ENCODE measurements at regions not wholly inside any gene's neighbourhood (a gene's known extent, or its start where the extent isn't known, plus 50 kb on each side); places are given as distances from the start of the nearest gene placed in this dataset.

DNA sequence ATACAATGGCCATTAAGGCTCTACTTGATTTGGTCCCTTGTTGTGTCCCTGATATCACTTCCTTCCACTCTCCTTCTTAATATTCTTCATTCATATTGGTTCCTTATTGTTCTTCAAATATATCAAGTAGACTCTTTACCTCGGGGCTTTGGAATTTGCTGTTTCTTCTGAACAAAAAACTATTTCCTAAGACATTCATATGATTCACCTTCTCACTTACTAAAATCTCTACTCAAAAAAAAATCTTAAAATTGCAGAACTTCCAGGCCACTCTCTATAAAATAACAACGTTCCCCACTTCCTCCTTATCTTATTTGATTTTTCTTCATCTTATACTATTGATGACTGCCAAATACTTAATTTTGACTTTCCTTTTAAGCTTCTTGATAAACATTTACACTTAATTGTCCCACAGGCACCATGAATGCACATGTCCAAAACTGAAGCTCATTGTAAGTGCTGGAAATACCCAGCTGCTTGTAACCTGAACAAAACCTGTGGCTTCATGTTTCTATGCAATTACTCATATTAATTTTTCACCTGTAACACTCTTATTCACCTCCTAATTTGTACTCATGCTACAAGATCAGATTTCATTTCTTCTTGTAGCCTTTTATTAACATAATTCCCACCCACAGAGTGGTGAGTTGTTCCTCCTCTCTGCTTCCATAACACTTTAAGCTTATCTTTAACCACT lies 58.4 kb upstream of the NUDT12 start:
- 72% methylated on average over 2 of the region's 2 CpGs for WGBS (ENCODE audit: low lambda C conversion rate, missing lambda C conversion rate)
- H3K27me3 ChIP-seq, result no peaks in the 10 kb centered on the region
- H3K9me2 ChIP-seq (replicated peaks; ENCODE audit: insufficient read depth), result no peaks in the 10 kb centered on the region
- H3K4me1 ChIP-seq (ENCODE audit: insufficient read depth), result no peaks in the 10 kb centered on the region
- H3K79me2 ChIP-seq, result no peaks in the 10 kb centered on the region
- no peak overlapping the region for H3K27ac ChIP-seq
- TF ChIP-seq EZH2phosphoT487 (IDR thresholded peaks at IDR 0.05; ENCODE audit: low read depth, severe bottlenecking, unreplicated experiment) (no peak), EZH2 (IDR thresholded peaks at IDR 0.05; ENCODE audit: borderline replicate concordance) (no peak)
- TF ChIP-seq, protein P1, sequence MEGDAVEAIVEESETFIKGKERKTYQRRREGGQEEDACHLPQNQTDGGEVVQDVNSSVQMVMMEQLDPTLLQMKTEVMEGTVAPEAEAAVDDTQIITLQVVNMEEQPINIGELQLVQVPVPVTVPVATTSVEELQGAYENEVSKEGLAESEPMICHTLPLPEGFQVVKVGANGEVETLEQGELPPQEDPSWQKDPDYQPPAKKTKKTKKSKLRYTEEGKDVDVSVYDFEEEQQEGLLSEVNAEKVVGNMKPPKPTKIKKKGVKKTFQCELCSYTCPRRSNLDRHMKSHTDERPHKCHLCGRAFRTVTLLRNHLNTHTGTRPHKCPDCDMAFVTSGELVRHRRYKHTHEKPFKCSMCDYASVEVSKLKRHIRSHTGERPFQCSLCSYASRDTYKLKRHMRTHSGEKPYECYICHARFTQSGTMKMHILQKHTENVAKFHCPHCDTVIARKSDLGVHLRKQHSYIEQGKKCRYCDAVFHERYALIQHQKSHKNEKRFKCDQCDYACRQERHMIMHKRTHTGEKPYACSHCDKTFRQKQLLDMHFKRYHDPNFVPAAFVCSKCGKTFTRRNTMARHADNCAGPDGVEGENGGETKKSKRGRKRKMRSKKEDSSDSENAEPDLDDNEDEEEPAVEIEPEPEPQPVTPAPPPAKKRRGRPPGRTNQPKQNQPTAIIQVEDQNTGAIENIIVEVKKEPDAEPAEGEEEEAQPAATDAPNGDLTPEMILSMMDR (IDR thresholded peaks at IDR 0.05; ENCODE audit: poor library complexity), result no peak
- no peak for DNase-seq (ENCODE audit: low spot score)
- no peaks in the 10 kb centered on the region for H3K36me3 ChIP-seq (replicated peaks; ENCODE audit: insufficient read depth, low read depth)
- H4K20me1 ChIP-seq (ENCODE audit: insufficient read depth, poor library complexity, severe bottlenecking), result no peaks in the 10 kb centered on the region
- no peak overlapping the region for H2AFZ ChIP-seq
- H3K4me2 ChIP-seq, result no peak overlapping the region
- no peaks in the 10 kb centered on the region for H3K9me3 ChIP-seq (ENCODE audit: low read depth)
- H3K4me3 ChIP-seq, result no peak overlapping the region

DNA sequence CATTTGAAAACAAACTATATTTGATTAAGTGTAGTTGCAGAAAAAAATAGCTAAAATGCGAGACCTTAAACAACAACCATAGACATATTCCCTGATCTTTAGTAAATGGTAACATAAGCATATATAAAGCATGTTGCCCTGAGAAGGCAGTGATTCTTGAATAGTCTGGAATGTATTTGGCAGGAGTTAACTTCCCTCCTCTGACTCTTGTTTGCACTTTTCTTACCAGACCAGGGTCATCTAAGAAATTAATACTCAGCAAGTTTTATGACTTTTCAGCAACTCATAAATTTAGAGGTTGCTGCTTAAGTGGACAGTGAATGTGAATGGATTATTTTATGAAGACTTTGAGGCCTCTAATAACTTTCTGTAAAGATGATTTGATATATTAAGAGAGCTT lies 55.3 kb upstream of the NUDT12 start:
- Histone ChIP-seq H3K36me3 (replicated peaks; ENCODE audit: insufficient read depth, low read depth) (no peaks in the 10 kb centered on the region), H3K79me2 (no peaks in the 10 kb centered on the region), H3K27me3 (no peaks in the 10 kb centered on the region), H3K4me2 (no peak overlapping the region), H4K20me1 (ENCODE audit: insufficient read depth, poor library complexity, severe bottlenecking) (no peaks in the 10 kb centered on the region), H2AFZ (no peak overlapping the region), H3K27ac (no peak overlapping the region), H3K4me1 (ENCODE audit: insufficient read depth) (no peaks in the 10 kb centered on the region), H3K9me2 (replicated peaks; ENCODE audit: insufficient read depth) (no peaks in the 10 kb centered on the region), H3K9me3 (ENCODE audit: low read depth) (no peaks in the 10 kb centered on the region), H3K4me3 (no peak overlapping the region)
- WGBS (ENCODE audit: low lambda C conversion rate, missing lambda C conversion rate), result 97% methylated on average over 1 of the region's 1 CpG
- no peak for TF ChIP-seq EZH2 (IDR thresholded peaks at IDR 0.05; ENCODE audit: borderline replicate concordance)
- no peak for TF ChIP-seq EZH2phosphoT487 (IDR thresholded peaks at IDR 0.05; ENCODE audit: low read depth, severe bottlenecking, unreplicated experiment)
- TF ChIP-seq, protein P1 (IDR thresholded peaks at IDR 0.05; ENCODE audit: poor library complexity), result no peak
- no peak for DNase-seq (ENCODE audit: low spot score)

DNA sequence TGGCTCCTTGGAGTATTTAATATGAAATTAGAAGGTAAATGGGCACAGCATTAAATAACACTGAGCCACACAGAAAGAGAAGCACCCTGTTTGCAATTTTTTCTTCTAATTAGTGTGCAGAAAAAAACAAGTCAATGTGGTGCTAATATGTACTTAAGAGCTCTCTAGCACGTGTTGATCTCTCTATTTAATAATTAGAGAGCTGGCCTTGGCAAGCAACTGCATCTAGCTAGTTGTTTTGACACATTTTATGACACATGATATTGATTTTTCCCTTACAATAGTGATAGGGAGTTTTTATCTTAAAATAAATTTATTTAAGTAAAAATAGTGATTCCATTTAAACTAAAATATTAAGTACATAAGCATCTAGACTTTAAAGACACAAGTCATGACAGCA lies 54.5 kb upstream of the NUDT12 start:
- H3K79me2 ChIP-seq, result no peaks in the 10 kb centered on the region
- no peak overlapping the region for H3K4me3 ChIP-seq
- no peaks in the 10 kb centered on the region for H3K9me2 ChIP-seq (replicated peaks; ENCODE audit: insufficient read depth)
- no peak for DNase-seq (ENCODE audit: low spot score)
- H4K20me1 ChIP-seq (ENCODE audit: insufficient read depth, poor library complexity, severe bottlenecking), result no peaks in the 10 kb centered on the region
- no peaks in the 10 kb centered on the region for H3K27me3 ChIP-seq
- H3K4me2 ChIP-seq, result no peak overlapping the region
- TF ChIP-seq EZH2phosphoT487 (IDR thresholded peaks at IDR 0.05; ENCODE audit: low read depth, severe bottlenecking, unreplicated experiment), result no peak
- TF ChIP-seq, protein P1 (IDR thresholded peaks at IDR 0.05; ENCODE audit: poor library complexity), result no peak
- no peak for TF ChIP-seq EZH2 (IDR thresholded peaks at IDR 0.05; ENCODE audit: borderline replicate concordance)
- no peaks in the 10 kb centered on the region for H3K36me3 ChIP-seq (replicated peaks; ENCODE audit: insufficient read depth, low read depth)
- H2AFZ ChIP-seq, result no peak overlapping the region
- H3K9me3 ChIP-seq (ENCODE audit: low read depth), result no peaks in the 10 kb centered on the region
- no peaks in the 10 kb centered on the region for H3K4me1 ChIP-seq (ENCODE audit: insufficient read depth)
- 72% methylated on average over 1 of the region's 1 CpG for WGBS (ENCODE audit: low lambda C conversion rate, missing lambda C conversion rate)
- no peak overlapping the region for H3K27ac ChIP-seq
